Liver (tissue), 8 donors: ENCODE measurements at regions not wholly inside any gene's neighbourhood (a gene's known extent, or its start where the extent isn't known, plus 50 kb on each side); places are given as distances from the start of the nearest gene placed in this dataset.

ENCODE experiments used
- DNase-seq: peaks from one replicate; pipeline ENCODE4 v3.0.0-alpha.2; 2017; ENCODE audit warnings: low spot score
- H3K27ac ChIP-seq, 2 donors: one replicate each; pipeline ENCODE4 v1.7.0; 2013; ENCODE audit warnings: inconsistent platforms in 2 of 2, low read length in 2 of 2, control low read depth in 1 of 2, low read depth in 1 of 2, mild to moderate bottlenecking in 1 of 2
- H3K27me3 ChIP-seq, 4 donors: one replicate each; pipeline versions ENCODE4 v1.6.1 to v1.7.0; 2013; ENCODE audit warnings: low read length in 3 of 4, inconsistent platforms in 1 of 4, mild to moderate bottlenecking in 1 of 4, moderate library complexity in 1 of 4; ENCODE audit not compliant: control insufficient read depth in 4 of 4, insufficient read depth in 4 of 4
- H3K36me3 ChIP-seq, 4 donors: one replicate each; pipeline versions ENCODE4 v1.6.1 to v1.7.0; 2013; ENCODE audit warnings: low read length in 3 of 4, mild to moderate bottlenecking in 3 of 4, low read depth in 1 of 4, moderate library complexity in 1 of 4; ENCODE audit not compliant: control insufficient read depth in 4 of 4, insufficient read depth in 3 of 4
- H3K4me1 ChIP-seq, 4 donors: one replicate each; pipeline versions ENCODE4 v1.6.1 to v1.7.0; 2013; ENCODE audit warnings: low read length in 3 of 4, mild to moderate bottlenecking in 3 of 4, moderate library complexity in 1 of 4; ENCODE audit not compliant: control insufficient read depth in 4 of 4, insufficient read depth in 4 of 4
- H3K4me3 ChIP-seq, 3 donors: one replicate each; pipeline versions ENCODE4 v1.6.1 to v1.7.0; 2013; ENCODE audit warnings: low read length in 3 of 3, control low read depth in 1 of 3, low read depth in 1 of 3, mild to moderate bottlenecking in 1 of 3
- H3K9ac ChIP-seq, 2 donors: one replicate each; pipeline ENCODE4 v1.7.0; 2013; ENCODE audit warnings: low read length in 2 of 2, mild to moderate bottlenecking in 2 of 2, moderate library complexity in 2 of 2, control low read depth in 1 of 2, low read depth in 1 of 2
- H3K9me3 ChIP-seq, 4 donors: one replicate each; pipeline versions ENCODE4 v1.6.1 to v1.7.0; 2013; ENCODE audit warnings: low read length in 3 of 4; ENCODE audit not compliant: control insufficient read depth in 4 of 4
- ATF3 ChIP-seq: IDR thresholded peaks from 2 replicates; pipeline ENCODE4 v1.6.1; 2016; ENCODE audit warnings: antibody characterized with exemption
- CTCF ChIP-seq: fragments of 150-350 bp; IDR thresholded peaks from 2 replicates; pipeline ENCODE4 v1.5.1; 2017; ENCODE audit warnings: improper control_type of control experiment, low read depth, low read length; ENCODE audit not compliant: missing input control
- EGR1 ChIP-seq, 2 donors: IDR thresholded peaks; 2 replicates each; pipeline ENCODE4 v1.6.1; 2016 to 2018; ENCODE audit warnings: antibody characterized with exemption in 2 of 2, low read depth in 2 of 2
- FOXA1 ChIP-seq: IDR thresholded peaks from 2 replicates; pipeline ENCODE4 v1.6.1; 2016; ENCODE audit warnings: antibody characterized with exemption
- FOXA2 ChIP-seq: IDR thresholded peaks from 2 replicates; pipeline ENCODE4 v1.6.1; 2016; ENCODE audit warnings: antibody characterized with exemption
- GABPA ChIP-seq, 2 donors: IDR thresholded peaks in 1 of 2; conservative IDR thresholded peaks in 1 of 2; 2 replicates each; pipeline ENCODE4 v1.6.1; 2016; ENCODE audit warnings: antibody characterized with exemption in 2 of 2, mild to moderate bottlenecking in 1 of 2, moderate library complexity in 1 of 2
- HNF4A ChIP-seq, 2 donors: conservative IDR thresholded peaks; 2 replicates each; pipeline ENCODE4 v1.6.1; 2016; ENCODE audit warnings: antibody characterized with exemption in 2 of 2, mild to moderate bottlenecking in 2 of 2
- HNF4G ChIP-seq: IDR thresholded peaks from 2 replicates; pipeline ENCODE4 v1.6.1; 2016; ENCODE audit warnings: antibody characterized with exemption
- JUND ChIP-seq, 2 donors: IDR thresholded peaks; 2 replicates each; pipeline ENCODE4 v1.6.1; 2016; ENCODE audit warnings: antibody characterized with exemption in 2 of 2
- MAX ChIP-seq: IDR thresholded peaks from 2 replicates; pipeline ENCODE4 v1.6.1; 2016; ENCODE audit warnings: antibody characterized with exemption
- NR2F2 ChIP-seq: IDR thresholded peaks from 2 replicates; pipeline ENCODE4 v1.6.1; 2016; ENCODE audit warnings: antibody characterized with exemption
- RAD21 ChIP-seq, 2 donors: IDR thresholded peaks; 2 replicates each; pipeline ENCODE4 v1.6.1; 2016; ENCODE audit warnings: antibody characterized with exemption in 2 of 2, mild to moderate bottlenecking in 2 of 2
- REST ChIP-seq: IDR thresholded peaks from 2 replicates; pipeline ENCODE4 v1.6.1; 2016; ENCODE audit warnings: antibody characterized with exemption, mild to moderate bottlenecking
- RXRA ChIP-seq, 2 donors: IDR thresholded peaks; 2 replicates each; pipeline ENCODE4 v1.6.1; 2017 to 2018; ENCODE audit warnings: antibody characterized with exemption in 2 of 2, mild to moderate bottlenecking in 1 of 2
- SP1 ChIP-seq: IDR thresholded peaks from 2 replicates; pipeline ENCODE4 v1.6.1; 2018; ENCODE audit warnings: antibody characterized with exemption, mild to moderate bottlenecking
- TAF1 ChIP-seq: conservative IDR thresholded peaks from 2 replicates; pipeline ENCODE4 v1.6.1; 2016; ENCODE audit warnings: antibody characterized with exemption, mild to moderate bottlenecking
- YY1 ChIP-seq: IDR thresholded peaks from 2 replicates; pipeline ENCODE4 v1.6.1; 2016; ENCODE audit warnings: antibody characterized with exemption, mild to moderate bottlenecking
- WGBS: extraction: QIAGEN DNeasy Blood & Tissue Kit; methylation state at CpG from one replicate; pipeline ENCODE4 v1.1.7; 2013; 5-methylcytosine and 5-hydroxymethylcytosine counted together
- donor health status: healthy.
- donor health status: healthy.
- donor health status: healthy.
- donor health status: healthy.
- donor health status: healthy.

GRCh38 chr10:130713135-130713534 is 576.9 kb downstream of the GLRX3 start:
- no peak overlapping the region for H3K27ac ChIP-seq
- TF ChIP-seq HNF4A (conservative IDR thresholded peaks at IDR 0.05) (no peak), NR2F2 (no peak), HNF4G (no peak), EGR1 (IDR thresholded peaks at IDR 0.05; ENCODE audit: low read depth in 2 of 2) (no peak), RAD21 (IDR thresholded peaks at IDR 0.05) (no peak), YY1 (no peak), CTCF (no peak), GABPA (IDR thresholded peaks at IDR 0.05 in 1 of 2, conservative IDR thresholded peaks at IDR 0.05 in 1 of 2) (no peak), RXRA (IDR thresholded peaks at IDR 0.05) (no peak), TAF1 (no peak), MAX (no peak), SP1 (no peak), ATF3 (no peak), FOXA1 (no peak), FOXA2 (no peak), JUND (IDR thresholded peaks at IDR 0.05) (no peak), REST (no peak)
- WGBS = 73% methylated on average over 4 of the region's 4 CpGs
- no peak for DNase-seq
- H3K9ac ChIP-seq = no peak overlapping the region
- H3K36me3 ChIP-seq = no peaks in the 10 kb centered on the region
- H3K4me1 ChIP-seq = no peaks in the 10 kb centered on the region
- no peaks in the 10 kb centered on the region for H3K9me3 ChIP-seq
- H3K4me3 ChIP-seq = no peak overlapping the region
- no peaks in the 10 kb centered on the region for H3K27me3 ChIP-seq

GRCh38 chr10:130713731-130714130 is 577.5 kb downstream of the GLRX3 start:
- Histone ChIP-seq H3K27ac (no peak overlapping the region), H3K27me3 (no peaks in the 10 kb centered on the region), H3K9me3 (no peaks in the 10 kb centered on the region), H3K36me3 (no peaks in the 10 kb centered on the region), H3K4me1 (no peaks in the 10 kb centered on the region), H3K4me3 (no peak overlapping the region), H3K9ac (no peak overlapping the region)
- TF ChIP-seq EGR1 (IDR thresholded peaks at IDR 0.05; ENCODE audit: low read depth in 2 of 2) = no peak
- TF ChIP-seq ATF3 = no peak
- no peak for TF ChIP-seq SP1
- no peak for TF ChIP-seq RAD21 (IDR thresholded peaks at IDR 0.05)
- no peak for TF ChIP-seq REST
- no peak for TF ChIP-seq GABPA (IDR thresholded peaks at IDR 0.05 in 1 of 2, conservative IDR thresholded peaks at IDR 0.05 in 1 of 2)
- no peak for TF ChIP-seq FOXA2
- TF ChIP-seq MAX = no peak
- no peak for TF ChIP-seq TAF1
- WGBS = 83% methylated on average over 8 of the region's 8 CpGs
- DNase-seq = no peak
